ENCODE measurements at regions not wholly inside any gene's neighbourhood (a gene's known extent, or its start where the extent isn't known, plus 50 kb on each side); places are given as distances from the start of the nearest gene placed in this dataset.

- no peak for TF ChIP-seq CTCF (IDR thresholded peaks at IDR 0.05)
- no peak for TF ChIP-seq EZH2 (IDR thresholded peaks at IDR 0.05; ENCODE audit: borderline replicate concordance, insufficient read depth, low read depth, low read length, poor library complexity, severe bottlenecking)
Observed at GRCh38 chr11:98153752-98154151, 867.0 kb upstream of the CNTN5 start.
